ENCODE measurements at regions not wholly inside any gene's neighbourhood (a gene's known extent, or its start where the extent isn't known, plus 50 kb on each side); places are given as distances from the start of the nearest gene placed in this dataset.
"Not testable (repeated sequence)": the region's sequence is repeated elsewhere in the genome, so short reads cannot be mapped to it uniquely, and the experiment has no call there.

DNA sequence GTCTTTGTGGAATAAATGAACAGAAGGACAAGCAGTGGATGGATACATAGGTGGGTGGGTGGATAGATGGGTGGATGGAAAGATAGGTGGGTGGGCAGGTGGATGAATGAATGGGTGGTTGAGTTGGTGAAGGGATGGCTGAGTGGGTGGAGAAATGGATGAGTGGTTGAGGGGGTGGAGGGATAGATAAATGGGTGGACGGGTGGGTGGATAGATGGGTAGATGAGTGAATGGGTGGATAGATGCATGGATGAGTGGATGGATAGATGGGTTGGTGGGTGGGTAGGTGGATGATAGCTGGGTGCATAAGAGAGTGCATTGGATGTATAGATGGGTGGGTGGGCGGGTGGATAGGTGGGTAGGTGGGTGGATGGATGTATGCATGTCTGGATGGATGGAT is 63.5 kb downstream of the UNC93B1 start:
- DNase-seq: not testable (repeated sequence)

DNA sequence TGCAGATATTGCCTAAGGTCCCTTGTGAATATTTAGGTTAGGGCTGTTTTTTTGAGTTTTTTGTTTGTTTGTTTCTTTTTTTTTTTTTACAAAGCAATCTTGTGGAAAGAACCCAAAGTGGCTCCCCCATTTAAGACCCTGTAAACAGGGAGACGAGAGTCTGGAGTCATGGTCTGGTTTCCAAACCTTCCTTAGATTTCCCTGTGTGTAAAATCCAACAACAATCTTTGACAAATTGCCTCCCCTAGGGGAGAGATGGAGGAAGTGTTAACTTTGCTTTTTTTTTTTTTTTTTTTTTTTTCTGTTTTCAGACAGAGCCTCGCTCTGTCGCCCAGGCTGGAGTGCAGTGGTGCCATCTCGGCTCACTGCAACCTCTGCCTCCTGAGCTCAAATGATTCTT is 64.9 kb downstream of the UNC93B1 start:
- DNase-seq: not testable (repeated sequence)

DNA sequence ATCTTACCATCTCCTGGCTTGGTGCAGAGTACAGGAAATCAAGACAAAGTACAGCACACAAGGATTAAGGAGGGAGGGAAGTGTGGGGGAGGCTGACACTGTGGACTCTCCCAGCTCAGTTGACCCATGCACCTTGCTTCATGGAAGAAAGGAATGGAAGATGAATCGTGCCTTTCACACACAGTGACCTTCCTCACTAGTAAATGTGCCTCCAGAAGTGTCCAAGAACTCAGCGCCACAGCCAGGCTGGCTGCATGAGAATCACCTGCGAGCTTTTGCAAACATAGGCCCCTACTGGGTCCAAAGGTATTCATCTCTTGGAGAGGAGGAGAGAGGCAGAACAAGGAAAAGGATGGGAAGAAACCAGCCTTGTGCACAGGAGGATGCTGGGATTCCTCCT is 65.5 kb downstream of the UNC93B1 start:
- not testable (repeated sequence) for DNase-seq

DNA sequence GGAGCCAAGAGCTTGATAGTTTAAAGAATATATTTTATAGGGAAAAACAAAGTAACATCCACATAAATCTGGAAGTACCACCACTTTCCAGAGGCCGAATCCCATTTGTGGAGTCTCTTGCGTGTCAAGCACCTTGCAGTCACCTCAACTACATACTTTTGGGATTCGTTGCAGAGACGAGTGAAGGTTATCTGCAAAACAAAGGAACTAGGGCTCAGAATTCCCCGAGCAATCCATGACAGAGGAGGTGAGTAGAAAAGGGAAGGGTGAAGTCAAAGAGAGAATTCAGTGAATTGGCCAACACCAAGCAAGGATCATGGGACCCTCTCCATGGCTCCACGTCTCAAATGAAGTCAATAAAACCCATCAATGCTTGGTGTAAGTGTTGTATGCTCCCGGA is 80.3 kb downstream of the UNC93B1 start:
- not testable (repeated sequence) for DNase-seq

DNA sequence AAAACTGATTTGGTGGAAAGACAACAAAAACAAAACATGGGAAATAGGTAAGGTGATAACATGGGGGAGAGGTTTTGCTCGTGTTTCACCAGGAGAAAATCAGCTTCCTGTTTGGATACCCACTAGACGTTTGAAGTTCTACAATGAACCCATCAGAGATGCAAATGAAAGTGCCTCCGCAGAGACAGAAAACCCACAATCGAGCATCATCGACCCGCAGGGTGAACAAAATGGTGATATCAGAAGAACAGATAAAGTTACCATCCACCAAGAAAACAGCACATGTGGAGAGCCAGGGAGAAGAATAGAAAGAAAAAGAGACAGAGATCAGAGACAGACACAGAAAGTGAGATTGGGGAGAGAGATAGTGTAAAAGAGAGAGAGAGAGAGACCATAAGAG is 83.4 kb downstream of the UNC93B1 start:
- not testable (repeated sequence) for DNase-seq

DNA sequence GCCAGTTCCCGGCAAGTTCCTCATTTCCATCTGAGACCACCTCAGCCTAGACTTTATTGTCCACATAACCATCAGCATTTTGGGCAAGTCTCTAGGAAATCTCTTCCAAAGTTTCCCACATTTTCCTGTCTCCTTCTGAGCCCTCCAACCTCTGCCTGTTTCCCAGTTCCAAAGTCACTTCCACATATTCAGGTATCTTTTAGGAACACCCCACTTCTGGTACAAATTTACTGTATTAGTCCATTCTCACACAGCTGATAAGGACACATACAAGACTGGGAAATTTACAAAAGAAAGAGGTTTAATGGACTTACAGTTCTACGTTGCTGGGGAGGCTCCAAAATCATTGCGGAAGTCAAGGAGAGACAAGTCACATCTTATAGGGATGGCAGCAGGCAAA is 91.7 kb downstream of the UNC93B1 start:
- not testable (repeated sequence) for DNase-seq

DNA sequence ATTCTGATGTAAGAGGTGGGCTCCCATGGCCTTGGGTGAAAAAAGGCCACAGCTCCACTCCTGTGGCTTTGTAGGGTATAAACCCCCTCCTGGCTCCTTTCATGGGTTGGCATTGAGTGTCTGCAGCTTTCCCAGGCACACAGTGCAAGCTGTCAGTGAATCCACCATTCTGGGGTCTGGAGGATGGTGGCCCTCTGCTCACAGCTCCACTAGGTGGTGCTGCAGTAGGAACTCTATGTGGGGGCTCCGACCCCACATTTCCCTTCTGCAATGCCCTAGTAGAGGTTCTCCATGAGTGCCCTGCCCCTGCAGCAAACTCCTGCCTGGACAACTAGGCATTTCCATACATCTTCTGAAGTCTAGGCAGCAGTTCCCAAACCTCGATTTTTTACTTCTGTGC is 92.7 kb downstream of the UNC93B1 start:
- DNase-seq: not testable (repeated sequence)

DNA sequence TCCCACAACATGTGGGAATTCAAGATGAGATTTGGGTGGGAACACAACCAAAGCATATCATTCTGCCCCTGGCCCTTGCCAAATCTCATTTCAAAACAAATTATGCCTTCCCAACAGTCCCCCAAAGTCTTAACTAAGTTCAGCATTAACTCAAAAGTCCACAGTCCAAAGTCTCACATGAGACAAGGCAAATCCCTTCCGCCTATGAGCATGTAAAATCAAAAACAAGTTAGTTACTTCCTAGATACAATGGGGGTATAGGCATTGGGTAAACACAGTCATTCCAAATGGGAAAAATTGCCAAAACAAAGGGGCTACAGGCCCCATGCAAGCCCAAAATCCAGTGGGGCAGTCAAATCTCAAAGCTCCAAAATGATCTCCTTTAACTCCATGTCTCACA is 93.1 kb downstream of the UNC93B1 start:
- not testable (repeated sequence) for DNase-seq

DNA sequence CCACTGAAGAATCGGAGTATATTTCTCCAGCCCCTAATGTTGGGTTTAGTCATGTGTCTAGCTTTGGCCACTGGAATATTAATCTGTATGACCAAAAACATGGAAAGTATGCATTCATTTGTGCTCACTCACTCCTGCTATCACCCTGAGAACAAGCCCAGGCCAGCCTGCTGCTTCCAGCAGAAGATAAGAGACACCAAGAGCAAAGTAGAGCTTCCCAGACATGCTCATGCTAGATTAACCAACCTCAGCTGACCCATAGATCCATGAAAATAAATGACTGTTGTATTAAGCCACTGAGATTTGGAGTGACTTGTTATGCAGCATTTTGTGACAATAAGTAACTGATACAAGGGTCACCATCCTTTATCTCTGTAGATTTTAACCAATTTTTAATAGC is 96.9 kb downstream of the UNC93B1 start:
- DNase-seq: not testable (repeated sequence)

DNA sequence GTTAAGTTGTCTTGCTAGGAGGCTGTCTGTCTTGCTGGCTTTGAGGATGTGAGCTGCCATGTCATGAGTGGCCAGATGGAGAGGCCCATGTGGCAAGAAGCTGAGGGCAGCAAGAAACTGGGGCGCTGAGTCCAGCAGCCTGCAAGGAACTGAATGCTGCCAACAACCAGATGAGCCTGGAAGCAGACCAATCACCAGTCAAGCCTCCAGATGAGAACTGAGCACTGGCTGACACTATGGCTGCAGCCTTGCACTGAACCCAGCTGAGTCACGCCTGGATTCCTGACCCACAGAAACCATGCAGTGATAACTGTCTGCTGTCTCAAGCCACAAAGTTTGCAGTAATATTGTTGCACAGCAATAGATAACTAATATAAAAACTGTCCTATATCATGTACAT is 104.4 kb downstream of the UNC93B1 start:
- not testable (repeated sequence) for DNase-seq

DNA sequence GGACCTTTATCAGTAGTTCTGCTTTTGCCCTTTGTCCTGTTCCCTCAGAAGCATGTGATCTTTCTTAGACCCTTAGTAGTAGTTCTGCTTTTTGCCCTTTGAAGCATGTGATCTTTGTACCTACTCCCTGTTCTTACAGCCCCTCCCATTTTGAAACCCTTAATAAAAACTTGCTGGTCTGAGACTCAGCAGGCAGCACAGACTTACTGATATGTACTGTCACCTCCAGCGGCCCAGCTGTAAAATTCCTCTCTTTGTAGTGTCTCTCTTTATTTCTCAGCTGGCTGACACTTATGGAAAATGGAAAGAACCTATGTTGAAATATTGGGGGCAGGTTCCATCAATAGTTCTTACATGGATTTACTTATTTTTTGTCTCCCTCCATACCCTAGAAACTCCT is 110.4 kb downstream of the UNC93B1 start:
- not testable (repeated sequence) for DNase-seq

DNA sequence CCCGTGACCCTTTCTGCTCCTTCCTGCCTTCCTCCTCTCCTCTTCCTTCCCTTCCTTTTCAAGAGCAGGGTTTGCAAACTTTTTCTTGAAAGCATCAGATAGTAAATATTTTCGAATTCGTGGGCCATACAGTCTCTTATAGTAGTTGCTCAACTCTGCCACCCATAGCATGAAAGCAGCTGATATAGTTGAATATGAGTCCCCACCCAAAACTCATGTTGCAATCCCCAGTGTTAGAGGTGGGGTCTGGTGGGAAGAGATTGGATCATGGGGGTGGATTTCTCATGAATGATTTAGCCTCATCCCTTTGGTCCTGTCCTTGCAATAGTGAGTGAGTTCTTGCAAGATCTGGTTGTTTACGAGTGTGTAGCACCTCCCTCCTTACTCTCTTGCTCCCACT is 114.3 kb downstream of the UNC93B1 start:
- DNase-seq: not testable (repeated sequence)

DNA sequence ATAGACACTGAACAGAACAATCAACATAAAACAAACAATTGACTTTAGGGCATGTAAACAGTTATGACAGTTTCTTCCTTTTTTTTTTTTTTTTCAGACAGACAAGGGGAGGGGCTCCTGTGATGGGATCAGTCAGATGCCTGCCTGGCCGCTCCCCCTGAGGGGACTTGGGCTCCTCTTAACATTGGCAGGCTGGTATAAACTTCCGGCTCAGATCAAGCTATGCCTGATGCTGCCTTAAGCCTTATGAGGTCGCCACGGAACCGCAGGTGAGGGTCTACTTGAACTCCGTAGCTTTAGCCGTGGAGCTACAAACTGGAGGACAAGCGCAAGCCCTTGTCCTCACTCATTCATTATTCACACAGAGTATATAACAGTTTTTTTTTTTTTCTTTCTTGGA is 115.8 kb downstream of the UNC93B1 start:
- DNase-seq: not testable (repeated sequence)

DNA sequence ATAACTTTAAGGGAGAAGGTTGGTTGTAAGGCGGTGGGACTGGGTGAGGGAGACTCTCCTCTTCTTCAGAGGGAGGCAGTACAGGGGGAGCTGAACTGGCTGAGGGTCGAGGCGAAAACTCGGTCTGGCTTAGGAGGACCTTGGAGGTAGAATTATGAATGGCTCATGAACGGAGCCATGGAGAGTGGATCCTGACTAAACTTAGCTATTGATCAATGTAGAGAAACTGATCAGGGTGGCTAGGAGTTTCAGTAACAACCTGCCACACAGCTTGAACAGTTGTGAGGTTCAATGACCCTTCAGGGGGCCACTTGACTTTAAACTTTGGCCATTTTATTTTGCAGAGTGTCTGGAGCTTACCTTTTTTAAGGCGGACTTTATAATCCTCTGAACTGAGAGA is 117.2 kb downstream of the UNC93B1 start:
- DNase-seq: not testable (repeated sequence)

DNA sequence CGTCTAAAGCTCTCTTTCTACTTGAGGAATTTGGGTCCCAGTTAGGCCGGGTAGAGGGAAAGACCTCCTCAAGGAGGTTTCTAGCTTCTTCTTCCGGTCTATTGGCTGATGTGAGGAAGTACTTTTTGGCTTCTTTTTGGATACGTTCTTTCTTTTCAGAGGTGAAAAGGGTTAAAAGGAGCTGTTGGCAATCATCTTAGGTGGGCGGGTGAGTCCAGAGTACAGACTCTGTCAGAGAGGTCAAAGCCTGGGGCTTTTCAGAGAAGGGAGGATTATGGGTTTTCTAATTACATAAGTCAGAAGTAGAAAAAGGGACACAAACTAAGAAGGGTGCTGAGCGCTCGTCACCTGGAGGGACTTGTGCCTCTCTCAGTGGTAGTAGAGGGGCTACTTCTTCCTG is 117.7 kb downstream of the UNC93B1 start:
- DNase-seq: not testable (repeated sequence)

DNA sequence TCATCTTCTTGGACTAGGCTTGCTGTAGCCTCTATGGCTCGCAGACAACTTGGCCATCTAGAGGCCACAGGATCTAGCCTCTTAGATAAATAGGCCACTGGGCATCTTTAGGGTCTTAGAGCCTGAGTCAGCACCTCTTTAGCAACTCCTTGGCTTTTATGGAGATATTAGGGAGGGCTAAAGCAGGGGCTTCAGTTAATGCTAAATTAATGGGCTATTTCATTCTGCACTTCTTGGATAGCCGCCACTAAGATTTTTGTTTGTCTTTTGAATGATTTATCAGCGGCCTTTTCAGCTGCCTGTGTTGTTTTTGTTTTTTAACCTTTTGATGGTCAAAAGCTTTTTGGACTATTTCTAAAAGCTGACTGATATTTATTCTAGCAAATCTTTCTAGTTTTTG is 118.3 kb downstream of the UNC93B1 start:
- DNase-seq: not testable (repeated sequence)

DNA sequence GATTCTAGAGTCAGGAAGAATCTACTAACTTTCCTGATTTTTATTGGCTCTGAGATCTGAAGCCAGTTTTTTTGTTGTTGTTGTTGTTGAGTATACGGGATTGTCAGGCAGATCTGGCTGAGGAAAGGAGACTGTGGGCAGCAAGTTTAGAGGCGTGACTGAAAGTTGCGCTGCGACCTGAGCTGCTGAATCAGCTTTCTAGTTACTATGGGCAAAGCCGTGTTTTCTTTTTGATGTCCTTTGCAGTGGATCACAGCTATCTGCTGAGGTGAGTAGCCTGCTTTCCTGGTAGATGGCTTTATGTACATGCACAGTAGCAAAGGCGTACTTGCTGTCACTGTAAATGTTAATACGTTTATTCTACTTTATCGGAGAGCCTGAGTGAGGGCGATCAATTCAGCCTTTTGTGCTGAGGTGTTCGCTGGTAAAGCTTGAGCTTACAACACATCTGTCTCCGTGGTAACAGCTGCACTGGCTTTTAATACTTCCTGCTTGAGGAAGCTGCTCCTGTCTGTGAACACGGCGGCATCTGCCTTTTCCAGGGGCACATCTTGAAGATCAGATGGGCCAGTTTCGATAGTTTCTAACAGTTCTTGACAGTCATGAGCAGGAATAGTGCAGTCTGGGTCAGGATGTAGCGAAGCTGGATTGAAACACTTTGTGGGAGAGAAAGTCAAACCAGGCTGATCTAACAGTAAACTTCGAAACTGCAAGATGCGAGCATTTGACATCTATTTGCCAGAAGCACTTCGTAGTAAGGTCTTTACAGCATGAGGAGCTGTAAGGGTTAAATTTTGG is 118.9 kb downstream of the UNC93B1 start:
- not testable (repeated sequence) for DNase-seq

DNA sequence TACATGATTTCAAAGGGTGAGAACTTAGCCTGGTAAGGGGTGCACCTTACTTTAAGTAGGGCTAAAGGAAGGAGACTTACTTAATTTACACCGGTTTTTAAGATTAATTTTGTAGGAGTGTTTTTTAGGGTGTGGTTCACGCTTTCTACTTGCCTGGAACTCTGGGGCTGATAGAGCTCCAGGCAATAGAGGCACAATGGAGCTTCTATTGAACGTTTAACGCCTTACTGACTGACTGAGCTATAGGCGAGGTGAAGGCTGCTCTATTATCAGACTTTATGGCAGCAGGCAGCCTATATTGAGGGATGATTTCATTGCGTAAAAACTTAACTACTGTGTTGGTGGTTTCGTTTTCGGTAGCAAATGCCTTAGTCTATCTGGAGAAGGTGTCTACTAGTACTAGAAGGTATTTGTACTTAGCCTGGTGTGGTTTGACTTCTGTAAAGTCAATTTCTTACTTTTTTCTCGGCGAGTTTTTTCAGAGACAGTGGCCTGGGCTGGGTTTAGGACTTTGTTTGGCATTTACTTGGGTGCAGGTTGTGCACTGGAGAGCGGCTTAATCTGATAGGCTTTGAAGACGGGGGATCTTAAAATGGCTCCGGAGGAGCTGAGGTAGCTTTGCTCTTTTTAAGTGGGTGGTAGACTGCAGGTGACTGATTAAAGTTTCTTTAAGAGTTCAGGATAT is 119.7 kb downstream of the UNC93B1 start:
- DNase-seq: not testable (repeated sequence)

DNA sequence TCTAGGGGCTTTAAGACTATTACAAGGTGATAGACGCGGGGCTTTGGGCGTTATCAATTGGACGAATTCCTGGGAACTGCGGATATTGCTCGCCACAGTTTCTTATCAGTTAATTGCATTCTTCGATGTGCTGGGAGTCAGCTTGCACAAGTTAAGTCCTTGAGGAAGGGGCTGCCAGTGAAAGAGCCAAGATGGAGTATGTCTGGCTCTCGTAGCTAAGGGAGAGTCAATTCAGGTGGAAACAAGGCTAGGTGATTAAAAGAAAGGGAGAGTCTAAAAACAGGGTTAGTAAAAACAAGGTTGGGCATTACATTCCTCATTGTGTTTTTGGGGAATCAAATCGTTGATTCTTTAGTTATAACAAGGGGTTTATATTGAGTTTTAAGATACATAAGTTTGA is 121.6 kb downstream of the UNC93B1 start:
- DNase-seq: not testable (repeated sequence)

DNA sequence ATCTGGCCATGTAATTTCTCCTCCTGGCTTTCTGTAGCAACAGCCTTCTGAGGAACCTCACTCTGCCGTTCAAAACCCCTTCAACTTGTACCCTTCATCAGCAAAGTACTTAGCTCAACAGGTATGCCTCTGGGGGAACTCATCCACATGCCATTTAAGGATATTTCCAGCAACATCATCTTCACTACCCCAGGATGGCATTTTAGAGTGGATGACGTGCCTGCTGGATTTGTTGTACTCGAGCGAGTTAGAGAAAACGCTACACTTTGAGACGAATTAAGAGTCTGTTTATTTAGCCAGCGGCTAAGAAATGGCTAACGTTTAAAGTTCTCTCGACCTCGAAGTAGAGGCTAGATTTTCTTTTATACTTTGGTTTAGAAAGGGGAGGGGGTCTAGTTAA is 122.1 kb downstream of the UNC93B1 start:
- not testable (repeated sequence) for DNase-seq

DNA sequence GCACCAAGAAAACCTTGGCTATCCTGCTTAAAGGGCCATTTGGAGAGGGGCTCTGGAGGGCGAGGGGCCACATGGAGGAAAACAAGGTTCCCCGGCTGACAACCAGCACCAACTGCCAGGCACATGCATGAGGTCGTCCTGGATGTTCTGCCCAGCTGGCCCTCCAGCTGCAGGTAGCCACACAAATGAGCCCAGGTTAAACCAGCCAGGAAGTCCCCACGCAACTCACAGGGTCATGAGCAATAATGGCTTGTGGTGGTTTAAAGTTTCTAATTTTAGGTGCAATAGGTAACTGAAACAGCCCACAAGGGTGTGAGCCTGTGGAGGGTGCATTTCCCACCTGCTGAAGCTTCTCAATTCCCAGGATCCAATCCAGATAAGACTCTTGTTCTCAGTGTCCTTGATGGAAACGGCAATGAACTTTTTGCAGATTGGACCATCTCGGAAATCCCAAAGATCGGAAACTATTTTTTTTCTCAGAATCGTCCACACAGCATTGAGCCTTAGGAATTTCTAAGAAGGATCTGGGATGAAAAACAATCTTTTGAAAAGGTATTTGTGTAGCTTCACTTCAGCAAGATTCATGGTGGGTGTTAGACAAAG is 123.2 kb downstream of the UNC93B1 start:
- DNase-seq: not testable (repeated sequence)

DNA sequence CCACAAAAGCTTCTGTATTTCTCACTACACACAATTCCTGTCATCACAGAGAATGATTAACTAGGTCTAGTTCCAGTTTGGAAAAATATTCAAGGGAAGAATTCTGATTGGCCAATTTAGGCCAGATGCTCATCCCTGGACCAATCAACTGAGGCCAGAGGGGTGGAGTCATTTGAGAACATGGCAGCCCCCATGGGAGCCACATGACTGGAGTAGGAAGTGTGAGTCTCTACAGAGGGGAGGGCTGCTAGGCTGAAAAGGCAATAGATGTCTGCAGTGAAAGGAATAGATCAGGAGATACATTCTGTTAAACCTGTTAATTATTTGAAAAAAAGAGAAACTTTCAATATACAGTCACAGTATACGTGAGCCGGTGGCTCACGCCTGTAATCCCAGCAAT is 125.2 kb downstream of the UNC93B1 start:
- DNase-seq: not testable (repeated sequence)

DNA sequence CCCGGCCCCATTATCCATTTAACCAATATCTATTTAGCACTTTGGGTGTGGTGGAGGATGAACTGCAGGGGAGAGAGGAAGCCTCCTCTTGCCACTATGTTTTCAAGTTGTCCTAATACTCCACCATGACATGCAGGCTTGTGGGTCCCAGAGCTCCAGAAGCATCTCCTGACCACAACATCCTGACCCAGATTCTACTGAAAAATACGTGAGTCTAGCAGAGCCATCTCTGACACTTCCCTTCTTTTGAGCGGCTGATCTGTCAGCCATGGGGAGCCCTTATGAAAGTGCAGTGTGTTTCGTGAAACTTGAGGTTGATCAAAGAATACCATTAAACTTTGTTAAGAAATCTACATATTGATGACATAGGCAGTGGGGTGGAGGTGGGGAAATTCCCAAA is 126.6 kb downstream of the UNC93B1 start:
- not testable (repeated sequence) for DNase-seq

DNA sequence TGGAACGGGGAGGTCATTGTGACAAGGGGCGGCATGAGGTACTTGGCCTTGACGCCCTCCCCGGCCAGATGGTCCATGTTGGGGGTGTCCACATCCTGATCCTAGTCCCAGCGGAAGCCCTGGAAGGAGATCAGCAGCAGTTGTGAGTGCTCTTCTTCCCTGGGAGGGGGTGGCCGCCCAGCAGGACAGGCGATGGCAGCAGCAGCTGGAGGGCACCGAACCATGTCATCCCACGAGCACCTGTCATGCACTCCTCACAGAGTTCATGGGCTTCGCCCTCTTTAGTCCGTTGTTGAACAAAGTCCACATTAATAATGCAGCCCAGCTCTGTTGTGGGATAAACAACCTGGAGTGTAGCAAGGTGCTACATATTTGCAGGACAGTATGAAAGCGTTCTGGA is 130.7 kb downstream of the UNC93B1 start:
- DNase-seq: not testable (repeated sequence)

Data from NCI-H1694 (cell line).